ENCODE measurements at regions not wholly inside any gene's neighbourhood (a gene's known extent, or its start where the extent isn't known, plus 50 kb on each side); places are given as distances from the start of the nearest gene placed in this dataset.

- TF ChIP-seq CTCF (conservative IDR thresholded peaks at IDR 0.05; ENCODE audit: low read depth, low read length) (no peak), EZH2 (IDR thresholded peaks at IDR 0.05; ENCODE audit: borderline replicate concordance, low read depth, low read length, poor library complexity, severe bottlenecking) (no peak)
Measured at GRCh38 chr11:91730057-91730456, 494.6 kb upstream of the FAT3 start.
